ENCODE measurements at regions not wholly inside any gene's neighbourhood (a gene's known extent, or its start where the extent isn't known, plus 50 kb on each side); places are given as distances from the start of the nearest gene placed in this dataset.

DNA sequence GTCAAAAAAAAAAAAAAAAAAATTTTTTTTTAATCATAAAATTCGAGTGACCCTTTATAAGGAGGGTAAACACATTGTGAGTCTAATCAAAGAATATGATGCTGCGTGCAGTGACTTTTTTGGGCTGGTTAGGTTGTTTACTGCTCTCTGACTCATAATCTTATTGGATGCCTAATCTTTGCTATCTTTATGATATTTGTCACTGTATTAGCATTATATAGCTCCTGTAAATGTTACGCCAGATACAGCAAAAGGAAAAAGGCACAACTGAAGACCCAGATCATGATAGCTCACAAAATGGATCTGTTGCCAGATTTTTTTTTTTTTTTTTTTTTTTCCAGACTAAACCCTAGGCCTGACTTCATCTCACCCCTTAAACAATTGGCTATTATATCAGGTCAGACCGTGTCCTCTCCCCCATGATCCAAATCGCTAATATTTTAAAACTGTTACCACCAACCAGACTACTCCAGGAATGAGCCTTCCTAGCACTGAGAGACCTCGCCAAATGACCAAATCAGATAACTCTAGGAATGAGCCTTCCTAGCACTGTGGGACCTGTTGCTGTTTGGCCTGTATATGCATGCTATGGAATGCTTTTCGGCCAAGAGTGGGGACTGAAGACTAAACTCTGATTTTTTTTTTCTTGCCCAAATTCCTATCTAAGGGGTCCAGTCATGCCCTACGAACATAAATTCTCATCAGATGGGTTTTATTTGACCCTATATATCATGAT lies 131.7 kb upstream of the MYO10 start:
- TF ChIP-seq, protein P1, sequence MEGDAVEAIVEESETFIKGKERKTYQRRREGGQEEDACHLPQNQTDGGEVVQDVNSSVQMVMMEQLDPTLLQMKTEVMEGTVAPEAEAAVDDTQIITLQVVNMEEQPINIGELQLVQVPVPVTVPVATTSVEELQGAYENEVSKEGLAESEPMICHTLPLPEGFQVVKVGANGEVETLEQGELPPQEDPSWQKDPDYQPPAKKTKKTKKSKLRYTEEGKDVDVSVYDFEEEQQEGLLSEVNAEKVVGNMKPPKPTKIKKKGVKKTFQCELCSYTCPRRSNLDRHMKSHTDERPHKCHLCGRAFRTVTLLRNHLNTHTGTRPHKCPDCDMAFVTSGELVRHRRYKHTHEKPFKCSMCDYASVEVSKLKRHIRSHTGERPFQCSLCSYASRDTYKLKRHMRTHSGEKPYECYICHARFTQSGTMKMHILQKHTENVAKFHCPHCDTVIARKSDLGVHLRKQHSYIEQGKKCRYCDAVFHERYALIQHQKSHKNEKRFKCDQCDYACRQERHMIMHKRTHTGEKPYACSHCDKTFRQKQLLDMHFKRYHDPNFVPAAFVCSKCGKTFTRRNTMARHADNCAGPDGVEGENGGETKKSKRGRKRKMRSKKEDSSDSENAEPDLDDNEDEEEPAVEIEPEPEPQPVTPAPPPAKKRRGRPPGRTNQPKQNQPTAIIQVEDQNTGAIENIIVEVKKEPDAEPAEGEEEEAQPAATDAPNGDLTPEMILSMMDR (IDR thresholded peaks at IDR 0.05; ENCODE audit: low read depth, low read length) = no peak
- no peak for TF ChIP-seq POLR2A (IDR thresholded peaks at IDR 0.05; ENCODE audit: extremely low read depth, insufficient read length)

All from NB4 (cell line).